Trophoblast cell (in vitro differentiated cells and primary cell): ENCODE measurements at regions not wholly inside any gene's neighbourhood (a gene's known extent, or its start where the extent isn't known, plus 50 kb on each side); places are given as distances from the start of the nearest gene placed in this dataset.

Experiments
- DNase-seq, 2 donors: peaks; one replicate each; pipeline ENCODE4 v3.0.0-alpha.2; 2016
- H2AFZ ChIP-seq: 2 replicates; pipeline ENCODE4 v1.6.1; 2013; ENCODE audit warnings: low read length, moderate library complexity, mild to moderate bottlenecking; ENCODE audit not compliant: insufficient read depth, poor library complexity
- H2AK5ac ChIP-seq: 2 replicates; pipeline ENCODE4 v1.6.1; 2013; ENCODE audit warnings: mild to moderate bottlenecking, low read length
- H2BK120ac ChIP-seq: 2 replicates; pipeline ENCODE4 v1.6.1; 2013; ENCODE audit warnings: low read length, mild to moderate bottlenecking, moderate library complexity; ENCODE audit not compliant: insufficient read depth, poor library complexity
- H2BK12ac ChIP-seq: 2 replicates; pipeline ENCODE4 v1.6.1; 2013; ENCODE audit warnings: mild to moderate bottlenecking, low read length, moderate library complexity
- H2BK5ac ChIP-seq: 2 replicates; pipeline ENCODE4 v1.6.1; 2013; ENCODE audit warnings: low read length, low read depth, moderate library complexity, mild to moderate bottlenecking; ENCODE audit not compliant: poor library complexity
- H3K14ac ChIP-seq: 2 replicates; pipeline ENCODE4 v1.6.1; 2013; ENCODE audit warnings: mild to moderate bottlenecking, low read length
- H3K18ac ChIP-seq: 2 replicates; pipeline ENCODE4 v1.6.1; 2013; ENCODE audit warnings: mild to moderate bottlenecking, low read length
- H3K23ac ChIP-seq: 2 replicates; pipeline ENCODE4 v1.6.1; 2013; ENCODE audit warnings: low read length
- H3K27ac ChIP-seq: 2 replicates; pipeline ENCODE4 v1.5.1; 2013; ENCODE audit warnings: low read depth, mild to moderate bottlenecking, inconsistent platforms, low read length, moderate library complexity
- H3K27me3 ChIP-seq: 2 replicates; pipeline ENCODE4 v1.6.1; 2013; ENCODE audit warnings: inconsistent platforms, mild to moderate bottlenecking, low read length, moderate library complexity; ENCODE audit not compliant: insufficient read depth
- H3K36me3 ChIP-seq, 2 experiments: 1 replicate in 1 of 2; 2 replicates in 1 of 2; pipeline ENCODE4 v1.6.1; 2013; ENCODE audit warnings: low read length in 2 of 2, mild to moderate bottlenecking in 2 of 2, moderate library complexity in 1 of 2; ENCODE audit not compliant: insufficient read depth in 2 of 2, control insufficient read depth in 1 of 2
- H3K4ac ChIP-seq: 2 replicates; pipeline ENCODE4 v1.6.1; 2013; ENCODE audit warnings: low read depth, mild to moderate bottlenecking, low read length, moderate library complexity
- H3K4me1 ChIP-seq, 2 experiments: 1 replicate in 1 of 2; 2 replicates in 1 of 2; pipeline ENCODE4 v1.6.1; 2013; ENCODE audit warnings: low read length in 2 of 2, mild to moderate bottlenecking in 2 of 2, moderate library complexity in 1 of 2; ENCODE audit not compliant: insufficient read depth in 2 of 2, control insufficient read depth in 1 of 2
- H3K4me2 ChIP-seq: 2 replicates; pipeline ENCODE4 v1.6.1; 2013; ENCODE audit warnings: inconsistent platforms, mild to moderate bottlenecking, low read length, moderate library complexity
- H3K4me3 ChIP-seq: 2 replicates; pipeline ENCODE4 v1.5.1; 2013; ENCODE audit warnings: mild to moderate bottlenecking, low read depth, low read length, inconsistent platforms
- H3K79me1 ChIP-seq: one replicate; pipeline ENCODE4 v1.6.1; 2013; ENCODE audit warnings: low read length
- H3K79me2 ChIP-seq: 2 replicates; pipeline ENCODE4 v1.6.1; 2013; ENCODE audit warnings: low read length, mild to moderate bottlenecking; ENCODE audit not compliant: control insufficient read depth, insufficient read depth, poor library complexity
- H3K9ac ChIP-seq: 2 replicates; pipeline ENCODE4 v1.6.1; 2013; ENCODE audit warnings: mild to moderate bottlenecking, low read length
- H3K9me3 ChIP-seq: 2 replicates; pipeline ENCODE4 v1.6.1; 2013; ENCODE audit warnings: low read depth, mild to moderate bottlenecking, control low read depth, inconsistent platforms, low read length; ENCODE audit not compliant: insufficient read depth
- H4K12ac ChIP-seq: 2 replicates; pipeline ENCODE4 v1.6.1; 2013; ENCODE audit warnings: low read depth, mild to moderate bottlenecking, low read length, moderate library complexity
- H4K8ac ChIP-seq: 2 replicates; pipeline ENCODE4 v1.6.1; 2013; ENCODE audit warnings: low read depth, mild to moderate bottlenecking, low read length, moderate library complexity
- H4K91ac ChIP-seq: one replicate; pipeline ENCODE4 v1.6.1; 2013; ENCODE audit warnings: low read depth, mild to moderate bottlenecking, low read length, moderate library complexity
- WGBS: extraction: QIAGEN DNeasy Blood & Tissue Kit; methylation state at CpG from one replicate; pipeline ENCODE4 v1.1.7; 2013; ENCODE audit warnings: missing lambda C conversion rate; ENCODE audit not compliant: insufficient read length, insufficient coverage; ENCODE audit errors: extremely low coverage; 5-methylcytosine and 5-hydroxymethylcytosine counted together

- Histone ChIP-seq H3K14ac (no peak overlapping the region), H3K4me3 (no peak overlapping the region), H2BK120ac (no peak overlapping the region), H3K4me1 (peaks cover 0 to 3% of the 10 kb centered on the region in 2 experiments), H3K18ac (no peak overlapping the region), H3K27me3 (no peaks in the 10 kb centered on the region), H3K36me3 (no peaks in the 10 kb centered on the region), H3K79me1 (no peaks in the 10 kb centered on the region), H3K79me2 (no peaks in the 10 kb centered on the region), H4K8ac (no peak overlapping the region), H4K12ac (no peak overlapping the region), H3K23ac (no peak overlapping the region), H3K9ac (no peak overlapping the region), H2BK12ac (no peak overlapping the region), H3K9me3 (no peaks in the 10 kb centered on the region), H3K4me2 (no peak overlapping the region), H2AFZ (no peak overlapping the region), H2BK5ac (no peak overlapping the region), H3K4ac (no peak overlapping the region), H3K27ac (no peak overlapping the region), H2AK5ac (no peak overlapping the region), H4K91ac (no peak overlapping the region)
- DNase-seq: peak; percentile 34 to 77
- WGBS: no CpG with 5 or more reads among the region's 4 CpGs
Measured at GRCh38 chr12:25828188-25828587, 130.3 kb upstream of the RASSF8 start.

- Histone ChIP-seq H3K9me3 (no peaks in the 10 kb centered on the region), H2BK12ac (no peak overlapping the region), H2AK5ac (no peak overlapping the region), H4K8ac (no peak overlapping the region), H3K4me3 (no peak overlapping the region), H4K91ac (no peak overlapping the region), H4K12ac (no peak overlapping the region), H3K4ac (no peak overlapping the region), H3K4me1 (peaks cover 0 to 3% of the 10 kb centered on the region in 2 experiments), H3K79me2 (no peaks in the 10 kb centered on the region), H3K9ac (no peak overlapping the region), H3K36me3 (no peaks in the 10 kb centered on the region), H3K79me1 (no peaks in the 10 kb centered on the region), H3K27me3 (no peaks in the 10 kb centered on the region), H3K18ac (no peak overlapping the region), H3K14ac (no peak overlapping the region), H2BK5ac (no peak overlapping the region), H3K4me2 (no peak overlapping the region), H2BK120ac (no peak overlapping the region), H2AFZ (no peak overlapping the region), H3K23ac (no peak overlapping the region), H3K27ac (no peak overlapping the region)
- no CpG with 5 or more reads among the region's 3 CpGs for WGBS
- DNase-seq: peak; percentile 69 to 92
Measured at GRCh38 chr12:25829192-25829591, 129.3 kb upstream of the RASSF8 start.

GRCh38 chr12:25830456-25830855 lies 128.0 kb upstream of the RASSF8 start:
- no peak overlapping the region for H3K27ac ChIP-seq
- no peak overlapping the region for H3K4ac ChIP-seq
- no peak overlapping the region for H3K4me2 ChIP-seq
- H3K27me3 ChIP-seq: no peaks in the 10 kb centered on the region
- H4K91ac ChIP-seq: no peak overlapping the region
- no peaks in the 10 kb centered on the region for H3K79me2 ChIP-seq
- H3K9me3 ChIP-seq: no peaks in the 10 kb centered on the region
- no peak overlapping the region for H3K14ac ChIP-seq
- WGBS: no CpG with 5 or more reads among the region's 7 CpGs
- no peak overlapping the region for H3K18ac ChIP-seq
- H2AK5ac ChIP-seq: no peak overlapping the region
- H3K23ac ChIP-seq: no peak overlapping the region
- H3K4me1 ChIP-seq: peaks cover 0 to 3% of the 10 kb centered on the region in 2 experiments
- no peaks in the 10 kb centered on the region for H3K36me3 ChIP-seq
- no peak overlapping the region for H4K8ac ChIP-seq
- no peak overlapping the region for H4K12ac ChIP-seq
- no peak overlapping the region for H2BK120ac ChIP-seq
- H2AFZ ChIP-seq: no peak overlapping the region
- H3K79me1 ChIP-seq: no peaks in the 10 kb centered on the region
- no peak overlapping the region for H2BK5ac ChIP-seq
- H2BK12ac ChIP-seq: no peak overlapping the region
- peak; percentile 42 to 85 for DNase-seq
- no peak overlapping the region for H3K9ac ChIP-seq
- no peak overlapping the region for H3K4me3 ChIP-seq

- Histone ChIP-seq H3K36me3 (no peaks in the 10 kb centered on the region), H2BK120ac (no peak overlapping the region), H4K12ac (no peak overlapping the region), H3K27ac (no peak overlapping the region), H3K14ac (no peak overlapping the region), H2AK5ac (no peak overlapping the region), H3K4ac (no peak overlapping the region), H3K23ac (no peak overlapping the region), H4K8ac (no peak overlapping the region), H4K91ac (no peak overlapping the region), H2BK12ac (no peak overlapping the region), H3K27me3 (no peaks in the 10 kb centered on the region), H3K4me3 (no peak overlapping the region), H2BK5ac (no peak overlapping the region), H3K9ac (no peak overlapping the region), H2AFZ (no peak overlapping the region), H3K4me1 (no peaks in the 10 kb centered on the region), H3K4me2 (no peak overlapping the region), H3K79me2 (no peaks in the 10 kb centered on the region), H3K79me1 (no peaks in the 10 kb centered on the region), H3K18ac (no peak overlapping the region), H3K9me3 (no peaks in the 10 kb centered on the region)
- WGBS: no CpG with 5 or more reads among the region's 2 CpGs
- DNase-seq: peak in 1 of 2 donors; percentile 7
Measured at GRCh38 chr12:25833657-25834056, 124.8 kb upstream of the RASSF8 start.
